HEK293 (cell line): ENCODE measurements at regions not wholly inside any gene's neighbourhood (a gene's known extent, or its start where the extent isn't known, plus 50 kb on each side); places are given as distances from the start of the nearest gene placed in this dataset.

Experiments
- CTCF ChIA-PET: fragments of 350-600 bp; formaldehyde crosslinking; extraction: SDS; loops from one replicate; lab custom pipeline; 2021; ENCODE audit warnings: antibody characterized with exemption; lab: Yijun Ruan, JAX
- POLR2A ChIA-PET: fragments of 300-600 bp; formaldehyde crosslinking; extraction: SDS; loops from one replicate; lab custom pipeline; 2020; ENCODE audit warnings: antibody characterized with exemption, inconsistent platforms; lab: Yijun Ruan, JAX
- H3K27ac ChIP-seq: fragments of 200-500 bp; sonication (Bioruptor generic); 2 replicates; pipeline ENCODE4 v1.5.1; 2014; ENCODE audit warnings: low read depth, low read length, control low read depth, inconsistent platforms; ENCODE audit errors: extremely low read depth
- H3K36me3 ChIP-seq, 2 experiments: fragments of 200-500 bp in 1 of 2; sonication (Bioruptor generic) in 1 of 2; 1 replicate in 1 of 2; 2 replicates in 1 of 2; pipeline ENCODE4 v1.5.1; 2014 to 2017; ENCODE audit warnings: inconsistent platforms in 2 of 2, low read length in 2 of 2; ENCODE audit not compliant: control insufficient read depth in 2 of 2, insufficient read depth in 1 of 2
- H3K4me1 ChIP-seq: fragments of 200-500 bp; sonication (Bioruptor generic); 2 replicates; pipeline ENCODE4 v1.5.1; 2014; ENCODE audit warnings: mild to moderate bottlenecking, low read length, inconsistent platforms; ENCODE audit not compliant: control insufficient read depth, insufficient read depth
- H3K4me3 ChIP-seq: 2 replicates; pipeline ENCODE4 v1.5.1; 2011; ENCODE audit warnings: low read depth, mild to moderate bottlenecking, control low read depth, low read length, moderate library complexity
- H3K9me3 ChIP-seq: fragments of 200-500 bp; sonication (Bioruptor generic); 2 replicates; pipeline ENCODE4 v1.5.1; 2014; ENCODE audit warnings: low read depth, low read length, inconsistent platforms; ENCODE audit not compliant: control insufficient read depth, insufficient read depth
- GLI2 ChIP-seq: fragments of 450-650 bp; formaldehyde crosslinking; IDR thresholded peaks from 2 replicates; pipeline ENCODE4; 2017; ENCODE audit warnings: missing biosample characterization, missing genetic modification characterization, low read depth, borderline replicate concordance
- IKZF3 ChIP-seq: fragments of 450-650 bp; IDR thresholded peaks from 2 replicates; pipeline ENCODE4 v1.5.0; 2018; ENCODE audit warnings: missing biosample characterization, mild to moderate bottlenecking, missing genetic modification characterization, moderate library complexity
- KLF1 ChIP-seq: fragments of 450-650 bp; formaldehyde crosslinking; IDR thresholded peaks from 2 replicates; pipeline ENCODE4 v1.5.1; 2016; ENCODE audit warnings: missing biosample characterization, missing genetic modification characterization
- KLF7 ChIP-seq: fragments of 450-650 bp; formaldehyde crosslinking; IDR thresholded peaks from 2 replicates; pipeline ENCODE4 v1.5.1; 2016; ENCODE audit warnings: missing biosample characterization, missing genetic modification characterization, borderline replicate concordance
- MEIS1 ChIP-seq: sonication (generic); formaldehyde crosslinking; IDR thresholded peaks from 2 replicates; pipeline ENCODE4 v1.8.1; 2022; ENCODE audit warnings: missing genetic modification reagents, mild to moderate bottlenecking, borderline replicate concordance
- PRDM10 ChIP-seq: fragments of 450-650 bp; formaldehyde crosslinking; IDR thresholded peaks from 2 replicates; pipeline ENCODE4 v1.5.1; 2016; ENCODE audit warnings: missing biosample characterization, missing genetic modification characterization
- PRDM4 ChIP-seq: fragments of 450-650 bp; formaldehyde crosslinking; IDR thresholded peaks from 2 replicates; pipeline ENCODE4 v1.5.1; 2017; ENCODE audit warnings: missing biosample characterization, missing genetic modification characterization
- ZBTB1 ChIP-seq: fragments of 450-650 bp; formaldehyde crosslinking; IDR thresholded peaks from 2 replicates; pipeline ENCODE4 v1.5.1; 2016; ENCODE audit warnings: missing biosample characterization, missing genetic modification characterization
- ZBTB8A ChIP-seq: fragments of 450-650 bp; formaldehyde crosslinking; IDR thresholded peaks from 2 replicates; pipeline ENCODE4 v1.5.1; 2016; ENCODE audit warnings: missing biosample characterization, missing genetic modification characterization
- ZFP37 ChIP-seq: fragments of 450-650 bp; formaldehyde crosslinking; IDR thresholded peaks from 2 replicates; pipeline ENCODE4 v1.5.1; 2016; ENCODE audit warnings: missing biosample characterization, missing genetic modification characterization
- ZNF148 ChIP-seq: fragments of 450-650 bp; formaldehyde crosslinking; IDR thresholded peaks from 2 replicates; pipeline ENCODE4 v1.5.0; 2017; ENCODE audit warnings: missing biosample characterization, missing genetic modification characterization, borderline replicate concordance
- ZNF157 ChIP-seq: fragments of 450-650 bp; formaldehyde crosslinking; IDR thresholded peaks from 2 replicates; pipeline ENCODE4 v1.5.1; 2016; ENCODE audit warnings: missing biosample characterization, missing genetic modification characterization
- ZNF18 ChIP-seq: fragments of 450-650 bp; formaldehyde crosslinking; IDR thresholded peaks from 2 replicates; pipeline ENCODE4 v1.5.1; 2016; ENCODE audit warnings: missing biosample characterization, missing genetic modification characterization
- ZNF184 ChIP-seq: fragments of 450-650 bp; IDR thresholded peaks from 2 replicates; pipeline ENCODE4 v1.5.1; 2018; ENCODE audit warnings: missing biosample characterization, mild to moderate bottlenecking, missing genetic modification characterization
- ZNF292 ChIP-seq: fragments of 450-650 bp; formaldehyde crosslinking; IDR thresholded peaks from 2 replicates; pipeline ENCODE4 v1.5.1; 2016; ENCODE audit warnings: low read depth, missing biosample characterization, missing genetic modification characterization, borderline replicate concordance
- ZNF350 ChIP-seq: fragments of 450-650 bp; formaldehyde crosslinking; IDR thresholded peaks from 2 replicates; pipeline ENCODE4 v1.5.0; 2017; ENCODE audit warnings: missing biosample characterization, mild to moderate bottlenecking, missing genetic modification characterization
- ZNF354C ChIP-seq: fragments of 450-650 bp; formaldehyde crosslinking; IDR thresholded peaks from 2 replicates; pipeline ENCODE4 v1.5.1; 2016; ENCODE audit warnings: missing biosample characterization, missing genetic modification characterization, low read depth, borderline replicate concordance
- ZNF501 ChIP-seq: fragments of 450-650 bp; formaldehyde crosslinking; IDR thresholded peaks from 2 replicates; pipeline ENCODE4 v1.5.1; 2016; ENCODE audit warnings: missing biosample characterization, missing genetic modification characterization
- ZNF580 ChIP-seq: fragments of 450-650 bp; formaldehyde crosslinking; IDR thresholded peaks from 2 replicates; pipeline ENCODE4 v1.5.1; 2016; ENCODE audit warnings: missing biosample characterization, missing genetic modification characterization
- ZNF639 ChIP-seq: fragments of 450-650 bp; formaldehyde crosslinking; IDR thresholded peaks from 2 replicates; pipeline ENCODE4 v1.5.1; 2016; ENCODE audit warnings: missing biosample characterization, missing genetic modification characterization
- ZNF776 ChIP-seq: fragments of 450-650 bp; formaldehyde crosslinking; IDR thresholded peaks from 2 replicates; pipeline ENCODE4 v1.5.0; 2017; ENCODE audit warnings: missing biosample characterization, missing genetic modification characterization, borderline replicate concordance
- ZNF785 ChIP-seq: fragments of 450-650 bp; formaldehyde crosslinking; IDR thresholded peaks from 2 replicates; pipeline ENCODE4 v1.5.1; 2016; ENCODE audit warnings: missing biosample characterization, missing genetic modification characterization

GRCh38 chr4:132934911-132935310 lies 214.2 kb upstream of the PCDH10 start:
- no peak overlapping the region for H3K27ac ChIP-seq
- TF ChIP-seq IKZF3 (tag by site-specific recombination) (no peak), KLF1 (tag by site-specific recombination) (no peak), ZBTB1 (tag by site-specific recombination) (no peak), ZNF776 (no peak), GLI2 (tag by site-specific recombination) (no peak), ZNF18 (tag by site-specific recombination) (no peak)
- CTCF ChIA-PET = no interaction called here
- H3K4me1 ChIP-seq = no peaks in the 10 kb centered on the region
- POLR2A ChIA-PET = no interaction called here
- H3K36me3 ChIP-seq = no peaks in the 10 kb centered on the region
- H3K9me3 ChIP-seq = no peaks in the 10 kb centered on the region
- no peak overlapping the region for H3K4me3 ChIP-seq

GRCh38 chr4:132955146-132955545 lies 193.9 kb upstream of the PCDH10 start:
- H3K27ac ChIP-seq = no peak overlapping the region
- ChIA-PET POLR2A (no interaction called here), CTCF (no interaction called here)
- H3K4me3 ChIP-seq = no peak overlapping the region
- TF ChIP-seq ZFP37 (tag by site-specific recombination) = no peak
- TF ChIP-seq PRDM10 (tag by site-specific recombination) = no peak
- no peak for TF ChIP-seq ZNF350
- no peak for TF ChIP-seq ZNF580 (tag by site-specific recombination)
- TF ChIP-seq IKZF3 (tag by site-specific recombination) = no peak
- TF ChIP-seq MEIS1 = no peak
- no peak for TF ChIP-seq ZNF148 (tag by site-specific recombination)
- no peak for TF ChIP-seq PRDM4
- no peak for TF ChIP-seq ZNF501 (tag by site-specific recombination)
- TF ChIP-seq ZNF354C (tag by site-specific recombination) = no peak
- no peak for TF ChIP-seq ZNF639 (tag by site-specific recombination)
- TF ChIP-seq ZNF184 = no peak
- no peak for TF ChIP-seq ZNF157 (tag by site-specific recombination)
- no peak for TF ChIP-seq ZBTB8A (tag by site-specific recombination)
- TF ChIP-seq ZNF785 = no peak
- no peak for TF ChIP-seq ZNF292 (tag by site-specific recombination)
- TF ChIP-seq KLF7 (tag by site-specific recombination) = no peak
- H3K36me3 ChIP-seq = no peaks in the 10 kb centered on the region
- H3K4me1 ChIP-seq = no peaks in the 10 kb centered on the region
- H3K9me3 ChIP-seq = no peaks in the 10 kb centered on the region
